Endothelial cell of umbilical vein (primary cell): ENCODE measurements at regions not wholly inside any gene's neighbourhood (a gene's known extent, or its start where the extent isn't known, plus 50 kb on each side); places are given as distances from the start of the nearest gene placed in this dataset.

Experiments used
- EZH2 ChIP-seq: IDR thresholded peaks from 2 replicates; pipeline ENCODE4 v1.6.1; 2012; ENCODE audit warnings: borderline replicate concordance, low read depth, mild to moderate bottlenecking, moderate library complexity, low read length, inconsistent platforms; ENCODE audit not compliant: severe bottlenecking
- FOS ChIP-seq: IDR thresholded peaks from 2 replicates; pipeline ENCODE4 v1.6.1; 2011; ENCODE audit warnings: mild to moderate bottlenecking, low read length, moderate library complexity, borderline replicate concordance; ENCODE audit not compliant: insufficient read depth
- MYC ChIP-seq: IDR thresholded peaks from one replicate; pipeline ENCODE4 v1.6.1; 2011; ENCODE audit warnings: mild to moderate bottlenecking, low read depth, low read length
- POLR2A ChIP-seq: IDR thresholded peaks from 2 replicates; pipeline ENCODE4 v1.6.1; 2012; ENCODE audit warnings: low read depth, mild to moderate bottlenecking, control low read depth, low read length
- POLR2AphosphoS5 ChIP-seq: IDR thresholded peaks from 2 replicates; pipeline ENCODE4 v1.6.1; 2012; ENCODE audit warnings: low read depth, mild to moderate bottlenecking, control low read depth, low read length, moderate library complexity; ENCODE audit not compliant: insufficient read depth
- TF ChIP-seq, protein P1 (sequence below), 2 donors: IDR thresholded peaks; 1 replicate in 1 of 2; 2 replicates in 1 of 2; pipeline ENCODE4 v1.5.1; 2011; ENCODE audit warnings: low read length in 2 of 2, mild to moderate bottlenecking in 2 of 2, moderate library complexity in 2 of 2, control low read depth in 1 of 2, inconsistent platforms in 1 of 2, low read depth in 1 of 2; ENCODE audit not compliant: insufficient read depth in 1 of 2; ENCODE audit errors: extremely low read depth in 1 of 2

DNA sequence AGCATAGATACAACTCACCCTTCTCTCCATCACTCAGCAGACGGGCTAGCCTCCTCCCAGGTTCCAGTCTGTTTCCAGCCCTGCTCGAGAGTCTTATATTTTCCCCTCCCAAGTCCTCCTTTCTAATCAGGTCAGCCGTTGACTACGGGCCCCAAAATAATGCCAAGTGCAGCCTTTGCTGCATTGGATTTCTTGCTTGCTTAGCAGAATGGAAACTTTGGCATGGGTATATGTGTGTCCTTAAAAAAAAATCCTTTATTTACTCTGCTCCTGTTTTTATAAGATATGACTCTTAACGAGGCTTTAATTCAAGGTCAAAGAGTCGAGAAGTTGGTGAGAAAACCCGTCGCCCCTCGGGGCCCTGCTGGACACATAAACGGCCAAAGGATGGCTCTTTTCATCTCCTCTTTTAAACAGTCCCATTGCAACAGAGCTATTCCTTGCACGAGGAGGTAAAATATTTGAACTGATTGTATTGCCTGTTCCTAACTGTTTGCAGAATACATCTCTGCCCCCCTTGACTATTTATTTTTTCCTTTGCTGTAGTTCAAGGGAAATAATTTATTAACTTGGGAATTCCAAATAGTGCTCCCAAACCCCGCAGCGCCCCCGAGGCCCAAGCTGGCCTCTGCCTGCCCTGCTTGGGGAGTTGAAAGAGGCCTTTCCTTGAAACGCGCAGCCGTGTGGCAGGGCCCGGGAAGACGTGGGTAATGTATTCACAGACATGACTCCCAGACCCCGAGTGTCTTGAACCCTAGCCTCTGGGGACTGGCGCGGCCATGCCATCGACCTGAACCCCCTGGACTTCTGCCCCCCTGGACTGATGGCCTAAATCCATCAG is 156.5 kb upstream of the MYL2 start:
- TF ChIP-seq, protein P1, sequence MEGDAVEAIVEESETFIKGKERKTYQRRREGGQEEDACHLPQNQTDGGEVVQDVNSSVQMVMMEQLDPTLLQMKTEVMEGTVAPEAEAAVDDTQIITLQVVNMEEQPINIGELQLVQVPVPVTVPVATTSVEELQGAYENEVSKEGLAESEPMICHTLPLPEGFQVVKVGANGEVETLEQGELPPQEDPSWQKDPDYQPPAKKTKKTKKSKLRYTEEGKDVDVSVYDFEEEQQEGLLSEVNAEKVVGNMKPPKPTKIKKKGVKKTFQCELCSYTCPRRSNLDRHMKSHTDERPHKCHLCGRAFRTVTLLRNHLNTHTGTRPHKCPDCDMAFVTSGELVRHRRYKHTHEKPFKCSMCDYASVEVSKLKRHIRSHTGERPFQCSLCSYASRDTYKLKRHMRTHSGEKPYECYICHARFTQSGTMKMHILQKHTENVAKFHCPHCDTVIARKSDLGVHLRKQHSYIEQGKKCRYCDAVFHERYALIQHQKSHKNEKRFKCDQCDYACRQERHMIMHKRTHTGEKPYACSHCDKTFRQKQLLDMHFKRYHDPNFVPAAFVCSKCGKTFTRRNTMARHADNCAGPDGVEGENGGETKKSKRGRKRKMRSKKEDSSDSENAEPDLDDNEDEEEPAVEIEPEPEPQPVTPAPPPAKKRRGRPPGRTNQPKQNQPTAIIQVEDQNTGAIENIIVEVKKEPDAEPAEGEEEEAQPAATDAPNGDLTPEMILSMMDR (IDR thresholded peaks at IDR 0.05; ENCODE audit: extremely low read depth in 1 of 2, insufficient read depth in 1 of 2, low read depth in 1 of 2, low read length in 2 of 2): no peak
- no peak for TF ChIP-seq POLR2AphosphoS5
- no peak for TF ChIP-seq FOS
- TF ChIP-seq POLR2A: no peak
- TF ChIP-seq EZH2: no peak
- TF ChIP-seq MYC: no peak
